GM21528 (cell line): ENCODE measurements at regions not wholly inside any gene's neighbourhood (a gene's known extent, or its start where the extent isn't known, plus 50 kb on each side); places are given as distances from the start of the nearest gene placed in this dataset.

Experiments
- ATAC-seq: cut with Tn5 transposase; IDR thresholded peaks from one replicate; pipeline ENCODE4 v1.9.1; 2021; ENCODE audit warnings: mild to moderate bottlenecking, moderate library complexity; ENCODE audit not compliant: unreplicated experiment, low FRiP score

GRCh38 chr13:111039735-111040134 lies 75.4 kb upstream of the ARHGEF7 start:
- ATAC-seq = no peak

GRCh38 chr13:111038887-111039286 lies 76.2 kb upstream of the ARHGEF7 start:
- ATAC-seq = no peak

- ATAC-seq = no peak
Measured at GRCh38 chr13:111037927-111038326, 77.2 kb upstream of the ARHGEF7 start.

GRCh38 chr13:111036665-111037064 lies 78.4 kb upstream of the ARHGEF7 start:
- no peak for ATAC-seq

DNA sequence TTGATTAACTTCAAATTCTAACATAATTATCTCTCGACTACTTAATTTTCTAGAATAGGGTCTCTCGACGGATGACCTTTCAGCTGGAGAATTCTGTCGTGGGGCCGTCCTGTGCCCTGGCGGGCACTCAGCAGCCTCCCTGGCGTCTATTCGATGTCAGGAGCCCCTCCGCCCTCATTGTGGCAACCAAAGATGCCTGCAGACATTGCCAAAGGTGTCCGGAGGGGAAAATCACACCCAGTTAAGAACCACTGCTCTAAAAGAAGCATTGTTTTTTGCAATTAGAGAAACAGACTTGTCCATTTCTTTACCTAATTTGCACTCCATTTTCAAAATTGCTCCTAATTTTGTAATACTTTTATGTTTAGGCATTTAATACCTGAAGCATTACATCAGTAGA lies 79.2 kb upstream of the ARHGEF7 start:
- ATAC-seq = no peak

DNA sequence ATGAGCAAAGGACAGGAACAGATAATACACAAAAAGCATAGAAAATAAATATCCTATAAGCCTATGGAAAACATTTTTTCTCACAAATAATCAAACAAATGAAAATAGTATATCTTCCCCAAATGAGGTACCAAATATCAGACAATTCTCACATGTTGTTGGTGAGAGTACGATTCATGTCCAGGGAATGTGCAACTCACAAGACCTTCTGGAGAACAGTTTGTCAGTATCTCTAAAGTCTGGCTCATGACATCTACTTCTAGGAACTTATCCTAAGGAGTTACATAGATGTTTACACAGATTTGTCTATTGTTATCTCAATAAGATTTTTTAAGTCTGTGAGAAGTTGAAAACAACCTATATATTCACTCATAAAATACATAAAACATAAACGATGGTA lies 80.3 kb upstream of the ARHGEF7 start:
- ATAC-seq = no peak

DNA sequence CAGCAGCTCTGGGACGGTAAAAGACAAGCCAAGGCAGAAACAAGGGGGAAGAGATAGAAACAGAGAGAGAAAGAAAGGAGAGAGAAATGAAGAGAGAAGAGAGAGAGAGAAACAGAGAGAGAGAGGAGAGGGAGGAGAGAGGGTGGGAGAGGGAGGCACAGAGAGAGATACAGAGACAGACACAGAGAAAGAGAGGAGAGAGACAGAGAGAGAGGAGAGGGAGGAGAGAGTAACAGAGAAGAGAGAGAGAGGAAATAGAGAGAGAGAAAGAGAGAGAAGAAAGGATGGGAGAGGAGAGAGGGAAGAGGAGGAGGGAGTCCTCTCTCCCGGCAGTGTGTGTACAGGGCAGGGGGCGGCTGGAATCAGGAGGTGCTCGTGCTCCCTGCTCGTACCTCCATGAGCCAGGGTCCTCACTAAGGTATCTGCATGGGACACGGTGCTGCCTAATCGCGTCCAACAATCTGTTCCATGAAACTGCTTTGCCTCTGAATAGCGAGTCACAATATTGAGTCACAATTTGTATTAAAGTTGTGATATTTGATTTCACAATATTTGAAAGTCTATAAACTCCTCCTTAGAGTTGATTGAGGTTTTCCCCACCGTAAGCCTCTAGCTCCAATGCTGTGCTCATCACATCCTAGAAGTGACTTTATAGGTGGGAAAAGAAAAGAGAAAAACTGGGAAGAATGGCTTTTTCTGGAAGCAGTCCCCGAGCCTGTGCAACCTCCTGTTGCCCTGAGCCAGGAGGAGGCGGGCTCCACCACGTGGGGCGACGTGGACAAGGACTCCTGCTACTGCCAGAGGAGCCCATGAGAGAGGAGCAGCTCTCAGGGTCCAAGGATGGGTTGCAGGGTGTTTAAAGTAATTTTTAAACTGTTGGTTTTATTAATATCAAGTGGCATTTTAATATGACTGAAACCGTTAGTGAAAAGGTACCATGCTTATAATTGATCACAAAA lies 81.7 kb upstream of the ARHGEF7 start:
- ATAC-seq = no peak

- ATAC-seq = no peak
Measured at GRCh38 chr13:111031531-111031961, 83.6 kb upstream of the ARHGEF7 start.

DNA sequence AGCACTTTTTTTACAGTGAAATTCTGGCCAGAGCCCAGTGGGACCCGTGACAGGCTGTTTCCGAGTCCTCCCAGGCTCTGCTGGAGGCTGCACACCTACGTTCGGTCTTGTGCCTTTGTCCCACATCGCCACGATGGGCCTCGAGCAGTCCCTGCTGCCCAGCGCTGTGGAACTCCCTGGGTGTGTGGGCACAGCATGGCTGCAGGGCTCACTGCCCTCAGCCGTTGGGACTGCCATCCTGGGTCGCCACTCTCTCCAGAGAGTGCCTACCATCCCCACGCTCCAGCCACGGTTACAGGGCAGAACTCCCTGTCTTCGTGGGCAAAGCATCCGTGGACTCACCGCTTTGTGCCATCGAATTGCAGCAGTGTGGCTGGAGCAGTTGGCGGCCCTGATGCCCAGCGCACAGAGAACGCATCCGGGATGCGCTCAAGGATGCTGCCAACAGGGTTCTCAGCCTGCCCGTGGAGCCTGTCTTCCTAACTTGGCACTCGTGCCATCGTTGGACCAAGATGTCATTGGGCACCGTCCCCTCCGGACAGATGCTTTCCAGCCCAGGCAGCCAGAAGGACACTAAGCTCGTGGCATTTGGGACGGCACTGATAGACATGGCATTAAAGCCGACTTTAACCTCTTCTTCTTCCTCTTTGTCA lies 85.0 kb upstream of the ARHGEF7 start:
- no peak for ATAC-seq

DNA sequence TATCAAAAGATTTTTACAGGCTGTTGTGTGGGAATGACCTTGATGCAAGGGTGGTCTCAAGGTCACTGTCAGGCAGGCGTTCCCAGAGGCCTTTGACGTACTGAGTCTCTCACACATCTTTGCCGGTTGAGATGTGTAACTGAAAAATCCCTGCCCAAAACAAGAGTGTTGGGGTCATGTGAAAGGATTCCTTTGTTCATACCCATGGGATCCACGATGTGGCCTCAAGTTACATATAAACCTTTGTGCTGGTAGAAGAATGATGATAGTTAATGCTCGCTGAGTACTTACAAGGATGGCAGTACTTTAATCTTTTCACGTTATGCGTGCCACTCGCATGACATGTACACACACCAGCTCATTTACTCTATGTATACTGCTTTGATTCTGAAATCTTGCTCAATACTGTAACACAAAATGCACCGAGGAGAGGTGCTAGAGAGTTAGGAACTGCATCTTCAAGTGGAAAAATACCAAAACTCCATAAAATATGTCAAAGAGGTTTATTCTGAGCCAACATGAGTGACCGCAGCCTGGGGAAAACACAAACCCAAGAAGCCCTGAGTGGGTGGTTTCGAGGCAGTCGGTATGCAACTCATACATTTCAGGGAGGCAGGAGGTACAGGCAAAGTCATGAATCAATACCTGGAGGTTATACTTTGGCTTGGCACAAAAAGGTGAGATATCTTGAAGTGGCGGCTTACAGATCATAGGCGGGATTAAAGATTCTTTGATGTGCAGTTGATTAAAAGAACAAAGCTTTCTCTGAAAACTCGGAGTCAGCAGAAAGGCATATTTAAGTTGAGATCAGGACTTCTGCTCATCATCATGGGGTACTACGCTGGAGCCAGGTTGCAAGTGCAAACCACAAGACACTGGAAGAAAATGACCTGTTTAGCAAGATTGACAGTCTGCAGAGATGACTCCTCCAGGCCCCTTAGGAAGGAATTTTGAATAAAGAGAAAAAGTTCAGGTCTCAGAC lies 87.4 kb upstream of the ARHGEF7 start:
- ATAC-seq = no peak

GRCh38 chr13:111025310-111025709 lies 89.8 kb upstream of the ARHGEF7 start:
- ATAC-seq = no peak

- ATAC-seq = no peak
Measured at GRCh38 chr13:111022886-111023285, 92.2 kb upstream of the ARHGEF7 start.

- no peak for ATAC-seq
Measured at GRCh38 chr13:111022241-111022640, 92.9 kb upstream of the ARHGEF7 start.

- ATAC-seq = no peak
Measured at GRCh38 chr13:111021270-111021669, 93.8 kb upstream of the ARHGEF7 start.

- no peak for ATAC-seq
Measured at GRCh38 chr13:111020546-111020945, 94.6 kb upstream of the ARHGEF7 start.

DNA sequence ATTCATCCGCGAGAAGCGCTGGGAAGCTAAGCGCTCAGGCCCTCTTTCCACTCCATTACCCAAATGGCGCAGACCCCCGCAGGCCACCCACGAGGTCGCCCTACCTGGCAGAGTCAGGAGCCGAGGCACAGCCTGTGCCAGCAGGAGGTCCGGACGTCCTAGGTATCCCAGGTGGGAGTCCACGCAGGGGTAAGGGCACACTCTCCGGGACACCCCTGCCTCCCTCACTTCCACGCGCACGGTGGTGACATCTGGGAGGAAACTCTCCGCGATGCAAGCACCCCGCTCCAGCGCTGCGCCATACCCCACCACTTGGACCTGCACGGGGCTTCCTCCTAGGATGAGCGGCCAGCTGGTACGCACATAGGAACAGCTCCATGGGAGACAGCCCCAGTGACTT lies 95.1 kb upstream of the ARHGEF7 start:
- ATAC-seq = no peak

- ATAC-seq = no peak
Measured at GRCh38 chr13:111017755-111018459, 97.2 kb upstream of the ARHGEF7 start.

DNA sequence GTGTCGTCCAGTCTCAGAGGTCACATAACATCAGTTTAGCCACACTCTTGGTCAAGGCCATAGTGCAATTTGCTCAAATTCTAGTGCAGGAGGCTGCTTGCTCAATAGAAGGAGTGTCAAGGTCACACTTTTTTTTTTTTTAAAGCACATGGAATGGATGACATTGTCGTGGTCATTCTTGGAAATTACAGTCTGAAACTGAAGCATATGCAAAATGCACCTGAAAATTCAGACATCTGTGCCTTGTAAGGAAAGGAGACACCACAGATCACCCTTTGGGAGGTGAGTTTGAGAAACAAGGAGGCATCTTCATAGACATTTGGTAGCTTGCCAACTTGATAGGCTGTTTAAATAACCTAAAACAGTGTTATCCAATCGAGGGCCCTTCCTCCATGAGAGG lies 98.3 kb upstream of the ANKRD10 start:
- no peak for ATAC-seq

DNA sequence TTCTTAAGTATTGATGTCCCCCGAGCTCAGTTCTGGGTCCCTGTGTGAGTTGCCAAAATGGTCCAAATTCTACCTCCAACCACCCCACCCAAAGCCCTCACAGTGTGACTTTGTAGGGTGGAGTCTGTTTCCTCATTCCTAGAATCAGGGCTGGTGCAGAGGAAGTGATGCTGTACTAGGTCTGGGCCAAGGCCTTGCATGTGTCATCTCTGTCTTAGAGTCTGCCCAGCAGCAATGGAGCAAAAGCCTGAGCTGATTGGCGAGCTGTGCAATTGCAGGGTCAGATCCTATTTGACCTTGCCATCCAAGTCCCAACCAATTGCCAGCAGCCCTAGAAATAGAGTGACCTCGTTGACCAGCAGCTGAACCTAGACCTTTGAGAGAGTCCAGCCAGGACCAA lies 97.0 kb upstream of the ANKRD10 start:
- no peak for ATAC-seq

DNA sequence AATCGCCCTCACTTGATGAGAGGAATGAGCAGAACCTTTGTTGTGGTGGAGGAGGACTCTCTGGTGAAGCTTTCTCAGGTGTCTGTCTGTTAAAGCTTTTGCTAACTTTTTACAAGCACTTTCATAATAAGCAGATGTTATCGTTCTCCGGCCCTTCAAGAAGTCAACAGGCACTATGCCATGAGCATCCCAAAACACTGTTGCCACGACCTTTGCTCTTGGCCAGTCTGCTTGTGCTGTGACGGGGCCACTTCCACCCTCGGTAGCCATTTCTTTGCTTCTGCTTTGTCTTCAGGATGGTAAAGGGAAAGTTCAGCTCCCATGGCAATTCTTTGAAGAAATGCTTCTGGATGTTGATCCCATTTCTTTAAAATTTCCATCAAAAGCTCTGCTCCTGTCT lies 93.5 kb upstream of the ANKRD10 start:
- ATAC-seq = no peak
